Pons (tissue), 1 donor: ENCODE measurements at regions not wholly inside any gene's neighbourhood (a gene's known extent, or its start where the extent isn't known, plus 50 kb on each side); places are given as distances from the start of the nearest gene placed in this dataset.

ENCODE experiments used
- DNase-seq: peaks from one replicate; pipeline ENCODE4 v3.0.0-alpha.2; 2016; ENCODE audit warnings: low spot score

DNA sequence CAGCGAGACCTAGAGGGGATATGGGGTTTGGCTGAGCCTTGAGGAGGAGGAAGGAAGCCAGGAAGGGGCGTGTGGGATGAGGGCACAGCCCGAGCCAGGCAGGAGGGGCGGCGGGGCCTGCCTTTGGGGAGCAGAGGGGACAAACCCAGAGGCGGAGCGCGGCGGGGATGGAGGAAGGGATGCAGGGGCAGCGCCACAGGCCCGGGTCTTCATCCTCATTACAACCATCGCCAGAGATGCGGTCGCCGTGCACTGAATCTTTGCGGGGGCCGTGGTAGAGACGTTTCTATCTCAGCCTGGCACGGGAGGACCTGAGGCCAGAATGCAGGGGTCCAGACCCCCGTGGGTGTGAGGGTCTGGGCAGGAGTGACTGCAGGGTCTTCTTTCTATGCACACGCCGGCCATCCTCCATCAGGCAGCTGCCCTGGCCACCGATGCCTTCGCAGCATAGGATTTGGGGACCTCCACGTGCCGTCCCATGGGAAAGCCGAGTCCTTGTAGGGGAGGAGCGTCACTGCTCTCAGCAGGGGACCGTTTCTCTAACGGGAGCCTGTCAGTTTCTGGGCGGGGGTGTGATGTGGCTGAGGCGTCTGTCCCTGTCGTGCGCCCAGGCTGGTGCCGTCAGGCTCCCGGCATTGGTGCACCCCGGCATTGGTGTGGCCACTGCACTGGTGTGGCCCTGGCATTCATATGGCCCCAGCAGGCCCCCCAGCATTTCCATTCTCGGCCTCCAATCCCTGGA, 1267.9 kb downstream of the BRD1 start:
- DNase-seq: no peak

DNA sequence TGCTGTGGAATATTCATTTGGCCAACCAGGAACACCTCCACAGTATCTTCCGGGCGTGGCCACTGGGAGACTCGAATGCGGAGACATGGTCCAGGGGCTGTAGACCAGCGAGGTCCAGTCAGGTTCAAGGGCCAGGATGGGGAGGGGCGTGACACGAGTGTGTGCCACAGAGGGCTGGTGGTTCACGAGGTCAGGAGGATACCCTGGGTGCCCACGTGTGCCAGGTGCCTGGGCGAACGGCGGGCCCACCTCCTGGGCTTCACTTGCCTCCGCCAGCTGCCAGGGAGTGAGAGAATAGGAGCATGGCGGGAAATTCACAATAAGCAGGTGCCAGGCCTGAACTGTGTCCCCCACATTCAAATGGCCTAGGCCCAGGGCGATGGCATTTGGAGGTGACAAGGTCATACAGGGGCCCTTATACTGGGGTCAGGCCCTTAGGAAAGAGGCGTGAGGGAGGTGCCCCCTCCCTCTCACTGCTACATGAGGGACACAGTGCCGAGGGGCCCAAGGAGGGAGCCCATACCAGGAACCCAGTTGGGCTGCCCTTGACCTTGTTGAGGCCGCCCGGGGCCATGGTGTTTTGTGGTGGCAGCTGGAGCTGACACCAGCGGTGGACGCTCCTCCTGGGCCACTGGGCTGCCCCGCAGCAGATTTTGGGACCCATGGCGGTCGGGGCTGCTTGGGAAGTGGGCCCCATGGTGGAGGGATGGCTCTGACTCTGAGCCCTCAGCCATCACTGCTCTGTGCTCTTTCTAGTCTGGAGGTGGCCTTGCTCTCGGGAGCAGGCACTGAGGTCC, 1268.9 kb downstream of the BRD1 start:
- no peak for DNase-seq

DNA sequence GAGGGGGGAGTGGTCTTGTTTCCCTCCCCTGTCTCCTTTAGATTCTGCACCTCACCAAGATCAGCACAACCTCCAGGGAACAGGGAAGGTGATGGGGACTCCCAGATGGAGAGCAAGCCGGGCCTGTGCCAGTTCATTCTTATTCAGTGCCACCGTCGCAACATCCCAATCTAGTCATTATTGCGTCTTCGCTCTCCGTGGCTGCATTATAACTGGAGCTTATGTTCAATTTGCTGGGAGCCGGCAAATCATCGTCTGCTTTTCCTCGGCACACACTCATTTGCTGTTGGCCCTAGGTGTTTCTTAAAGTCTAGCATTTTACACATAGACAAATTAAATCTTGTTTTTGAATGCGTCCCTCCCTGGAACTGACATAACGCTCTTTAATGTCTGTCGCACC, 1269.7 kb downstream of the BRD1 start:
- DNase-seq: no peak

GRCh38 chr22:48557473-48557872, 1270.2 kb downstream of the BRD1 start:
- DNase-seq: no peak

DNA sequence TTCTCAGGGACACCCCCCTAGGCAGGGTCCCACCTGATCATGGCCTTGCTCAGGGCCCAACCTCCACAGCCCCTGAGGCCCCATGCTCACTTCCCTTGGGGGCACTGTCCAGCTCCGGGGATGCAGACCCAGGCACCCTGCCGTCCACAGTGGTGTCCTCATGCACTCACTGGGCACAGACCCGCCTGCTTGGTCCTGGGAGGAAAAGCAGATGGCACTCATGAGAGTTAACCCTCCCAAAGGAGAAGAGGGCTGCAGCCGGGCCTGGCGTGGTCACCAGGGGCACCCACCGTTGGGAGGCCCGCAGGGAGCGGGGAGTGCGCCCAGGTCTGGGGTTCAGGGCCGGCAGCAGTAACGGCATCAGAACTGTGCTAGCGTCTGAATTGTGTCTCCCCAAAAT, 1270.9 kb downstream of the BRD1 start:
- no peak for DNase-seq

- DNase-seq: no peak
These were observed 1271.5 kb downstream of the BRD1 start for GRCh38 chr22:48556222-48556621.

DNA sequence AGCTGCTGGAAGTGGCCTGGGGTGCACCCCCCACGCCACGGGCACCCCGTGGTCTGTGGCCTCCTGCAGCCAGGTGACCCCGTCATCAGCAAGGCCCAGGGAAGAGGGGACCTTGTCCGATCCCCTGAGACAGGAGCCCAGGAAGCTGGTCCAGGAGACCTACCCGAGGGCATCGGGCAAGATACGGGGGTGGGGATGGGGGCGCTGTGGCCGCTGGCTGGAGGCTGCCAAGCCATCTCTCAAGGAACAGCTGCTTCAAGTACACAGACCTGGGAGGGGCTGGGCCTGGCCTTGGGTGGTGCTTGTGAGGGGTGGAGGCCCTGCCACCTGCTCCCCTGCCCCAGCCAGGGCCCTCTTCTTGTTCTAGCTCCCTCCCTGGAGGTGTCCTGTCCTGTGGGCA, 1272.1 kb downstream of the BRD1 start:
- DNase-seq: no peak

GRCh38 chr22:48554893-48555572, 1272.6 kb downstream of the BRD1 start:
- no peak for DNase-seq

DNA sequence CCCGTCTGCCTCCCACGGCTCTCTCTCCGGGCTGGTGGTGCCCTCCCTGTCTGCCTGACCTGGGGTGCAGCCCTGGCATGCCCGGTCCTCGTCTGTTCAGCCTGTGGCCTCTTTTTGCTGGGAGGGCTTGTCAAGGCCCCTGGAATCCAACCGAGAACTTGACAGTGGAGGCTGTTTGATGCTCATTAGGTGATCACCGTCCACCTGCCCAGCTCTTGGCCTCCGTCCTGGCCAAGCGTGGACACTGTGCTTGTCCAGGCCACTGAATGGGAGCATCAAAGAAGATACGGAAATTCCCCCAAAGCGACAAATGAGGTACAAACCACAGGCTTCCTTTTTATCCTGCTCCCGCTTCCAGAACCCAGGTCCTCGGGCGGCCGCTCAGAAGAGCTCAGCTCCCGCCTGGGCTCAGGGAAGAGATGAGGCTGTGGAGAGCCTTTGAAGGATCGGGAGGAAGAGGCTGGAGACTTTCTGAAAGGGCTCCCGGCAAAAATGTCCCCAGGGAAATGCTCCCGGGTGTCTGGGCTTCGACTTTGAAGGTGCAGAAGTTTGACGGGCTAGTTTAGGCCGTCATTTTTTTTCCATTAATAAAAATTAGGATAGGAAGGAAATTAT, 1273.9 kb downstream of the BRD1 start:
- no peak for DNase-seq

GRCh38 chr22:48553119-48553518, 1274.6 kb downstream of the BRD1 start:
- DNase-seq: no peak

GRCh38 chr22:48551716-48552268, 1275.9 kb downstream of the BRD1 start:
- DNase-seq: no peak

GRCh38 chr22:48551061-48551460, 1276.6 kb downstream of the BRD1 start:
- no peak for DNase-seq

GRCh38 chr22:48548391-48548790, 1279.3 kb downstream of the BRD1 start:
- no peak for DNase-seq

DNA sequence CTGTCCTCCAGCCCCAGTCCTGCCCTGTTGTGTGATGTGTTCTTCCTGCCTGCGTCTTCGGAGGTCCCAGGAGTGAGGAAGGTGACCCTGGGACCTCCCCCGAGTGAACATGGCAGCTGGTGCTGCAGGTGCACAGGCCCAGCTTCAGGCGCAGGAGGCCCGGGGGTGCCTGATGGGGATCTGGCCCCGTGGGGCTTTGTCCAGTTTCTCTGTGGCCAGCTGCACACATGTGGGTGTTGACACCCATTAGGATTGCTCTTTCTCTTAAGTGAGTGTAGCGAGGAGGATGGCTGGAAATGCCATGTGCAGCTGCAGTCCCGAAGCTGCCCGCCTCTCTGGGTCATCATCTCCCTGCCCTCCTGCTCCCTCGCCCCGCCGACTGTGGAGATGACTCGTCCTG, 1279.7 kb downstream of the BRD1 start:
- no peak for DNase-seq

GRCh38 chr22:48546653-48547424, 1280.8 kb downstream of the BRD1 start:
- DNase-seq: no peak

DNA sequence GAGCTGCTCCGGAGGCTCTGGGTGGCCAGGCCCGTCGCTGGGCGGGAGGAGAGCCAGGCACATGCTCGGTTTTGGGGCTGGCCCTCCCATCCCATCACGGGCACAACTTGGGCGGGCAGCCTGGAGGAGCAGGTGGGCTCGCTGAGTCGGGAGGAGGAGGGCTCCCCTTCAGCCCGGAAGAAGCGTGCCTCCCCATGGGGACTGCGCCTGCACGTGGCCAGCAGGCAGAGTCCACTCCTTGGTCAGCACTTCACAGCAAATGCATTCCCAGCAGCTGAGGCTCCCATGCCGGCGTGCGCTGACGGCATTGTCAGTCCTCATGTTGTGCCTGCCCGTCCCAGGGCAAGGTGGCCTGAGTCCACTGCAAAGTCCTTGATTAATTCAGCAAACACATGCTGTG, 1281.7 kb downstream of the BRD1 start:
- DNase-seq: no peak

- no peak for DNase-seq
These were observed 1286.1 kb downstream of the BRD1 start for GRCh38 chr22:48541401-48542098.

GRCh38 chr22:48539261-48539660, 1288.4 kb downstream of the BRD1 start:
- no peak for DNase-seq

GRCh38 chr22:48538291-48538820, 1289.3 kb downstream of the BRD1 start:
- no peak for DNase-seq

DNA sequence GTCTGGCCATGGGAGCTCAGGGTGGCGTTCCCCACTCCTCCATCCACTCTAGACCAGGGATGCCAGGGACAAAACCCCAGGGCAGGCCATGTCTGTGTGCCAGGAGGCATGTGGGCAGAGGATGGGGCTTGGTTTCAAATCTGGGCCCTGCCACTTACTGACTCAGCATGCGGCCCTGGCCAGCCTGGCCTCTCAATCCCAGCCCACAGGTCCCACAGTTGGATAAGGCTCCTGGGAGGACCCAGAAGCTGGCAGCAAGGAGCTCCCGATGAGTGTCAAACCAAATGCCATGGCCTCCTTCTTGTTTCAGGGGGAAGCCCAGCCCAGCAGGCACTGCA, 1290.4 kb downstream of the BRD1 start:
- DNase-seq: no peak
